ENCODE measurements at regions not wholly inside any gene's neighbourhood (a gene's known extent, or its start where the extent isn't known, plus 50 kb on each side); places are given as distances from the start of the nearest gene placed in this dataset.

GRCh38 chr2:184449760-184450159 lies 148.6 kb upstream of the ZNF804A start (continued):
- TF ChIP-seq, protein P1, sequence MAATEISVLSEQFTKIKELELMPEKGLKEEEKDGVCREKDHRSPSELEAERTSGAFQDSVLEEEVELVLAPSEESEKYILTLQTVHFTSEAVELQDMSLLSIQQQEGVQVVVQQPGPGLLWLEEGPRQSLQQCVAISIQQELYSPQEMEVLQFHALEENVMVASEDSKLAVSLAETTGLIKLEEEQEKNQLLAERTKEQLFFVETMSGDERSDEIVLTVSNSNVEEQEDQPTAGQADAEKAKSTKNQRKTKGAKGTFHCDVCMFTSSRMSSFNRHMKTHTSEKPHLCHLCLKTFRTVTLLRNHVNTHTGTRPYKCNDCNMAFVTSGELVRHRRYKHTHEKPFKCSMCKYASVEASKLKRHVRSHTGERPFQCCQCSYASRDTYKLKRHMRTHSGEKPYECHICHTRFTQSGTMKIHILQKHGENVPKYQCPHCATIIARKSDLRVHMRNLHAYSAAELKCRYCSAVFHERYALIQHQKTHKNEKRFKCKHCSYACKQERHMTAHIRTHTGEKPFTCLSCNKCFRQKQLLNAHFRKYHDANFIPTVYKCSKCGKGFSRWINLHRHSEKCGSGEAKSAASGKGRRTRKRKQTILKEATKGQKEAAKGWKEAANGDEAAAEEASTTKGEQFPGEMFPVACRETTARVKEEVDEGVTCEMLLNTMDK (IDR thresholded peaks at IDR 0.05; ENCODE audit: borderline replicate concordance, insufficient read depth, low read depth, low read length, poor library complexity, severe bottlenecking) = no peak
- TF ChIP-seq ZNF444 (CRISPR knock-in tag; IDR thresholded peaks at IDR 0.05) = no peak

- BruUV-seq (replicated peaks) = no TSS peak
- Histone ChIP-seq H4K20me1 (replicated peaks; ENCODE audit: control insufficient read depth, insufficient read depth, low read length) (no peaks in the 10 kb centered on the region), H3K27me3 (ENCODE audit: control insufficient read depth in 2 of 2, insufficient read depth in 2 of 2, low read length in 2 of 2) (no peaks in the 10 kb centered on the region), H3K4me3 (no peak overlapping the region), H3K79me2 (ENCODE audit: control insufficient read depth, insufficient read depth, low read length) (no peaks in the 10 kb centered on the region), H2AFZ (ENCODE audit: low read depth, low read length) (no peak overlapping the region), H3K9me1 (ENCODE audit: control insufficient read depth, insufficient read depth, low read length) (no peaks in the 10 kb centered on the region), H3K36me3 (ENCODE audit: control insufficient read depth, insufficient read depth, low read length) (no peaks in the 10 kb centered on the region), H3K27ac (ENCODE audit: extremely low read depth, low read depth, low read length) (no peak overlapping the region), H3K4me1 (replicated peaks in 1 of 2; ENCODE audit: control insufficient read depth in 2 of 2, insufficient read depth in 2 of 2, low read length in 2 of 2) (no peaks in the 10 kb centered on the region), H3K9me3 (replicated peaks; ENCODE audit: control insufficient read depth, insufficient read depth, low read depth, low read length) (no peaks in the 10 kb centered on the region), H3K4me2 (ENCODE audit: insufficient read depth, low read length) (no peak overlapping the region), H3K9ac (ENCODE audit: insufficient read depth in 1 of 2, low read depth in 2 of 2, low read length in 2 of 2) (no peak overlapping the region)
- no peak for ATAC-seq
- TF ChIP-seq TBP (optimal IDR thresholded peaks at IDR 0.05; ENCODE audit: low read depth, low read length) (no peak), SMARCA5 (IDR thresholded peaks at IDR 0.05) (no peak), HDGF (IDR thresholded peaks at IDR 0.05) (no peak)
- in situ Hi-C loops (cut with MboI) (no loop called here), intact Hi-C loops (cut with micrococcal nuclease) (no loop called here)
- no peak for DNase-seq (ENCODE audit: extremely low read depth in 1 of 4, low spot score in 3 of 4)
- ChIA-PET POLR2A (no interaction called here), CTCF (ENCODE audit: low intra/inter-chr PET ratio) (no interaction called here)
- FAIRE-seq = no peak
These were observed 145.4 kb upstream of the ZNF804A start for GRCh38 chr2:184452907-184453306.
